ENCODE measurements at regions not wholly inside any gene's neighbourhood (a gene's known extent, or its start where the extent isn't known, plus 50 kb on each side); places are given as distances from the start of the nearest gene placed in this dataset.

- Mint-ChIP-seq H3K36me3 (ENCODE audit: low read depth) (no peaks in the 10 kb centered on the region), H3K9me3 (no peaks in the 10 kb centered on the region), H3K4me3 (no peak overlapping the region), H3K4me1 (no peaks in the 10 kb centered on the region), H3K27ac (no peak overlapping the region), H3K27me3 (peaks cover 27% of the 10 kb centered on the region)
- ATAC-seq (replicated peaks), result no peak
Observed at GRCh38 chr6:1117530-1118286, 194.2 kb upstream of the FOXQ1 start.

- H3K4me3 Mint-ChIP-seq, result no peak overlapping the region
- no peaks in the 10 kb centered on the region for H3K36me3 Mint-ChIP-seq (ENCODE audit: low read depth)
- no peaks in the 10 kb centered on the region for H3K9me3 Mint-ChIP-seq
- H3K4me1 Mint-ChIP-seq, result no peaks in the 10 kb centered on the region
- H3K27ac Mint-ChIP-seq, result no peak overlapping the region
- peaks cover 28% of the 10 kb centered on the region for H3K27me3 Mint-ChIP-seq
- ATAC-seq (replicated peaks), result no peak
Observed at GRCh38 chr6:1116149-1116548, 195.7 kb upstream of the FOXQ1 start.

- H3K27ac Mint-ChIP-seq, result no peak overlapping the region
- H3K4me1 Mint-ChIP-seq, result no peaks in the 10 kb centered on the region
- ATAC-seq (replicated peaks), result no peak
- H3K4me3 Mint-ChIP-seq, result no peak overlapping the region
- H3K9me3 Mint-ChIP-seq, result no peaks in the 10 kb centered on the region
- H3K36me3 Mint-ChIP-seq (ENCODE audit: low read depth), result no peaks in the 10 kb centered on the region
- H3K27me3 Mint-ChIP-seq, result peaks cover 21% of the 10 kb centered on the region
Observed at GRCh38 chr6:1113916-1114540, 197.9 kb upstream of the FOXQ1 start.

GRCh38 chr6:1111361-1111760, 200.5 kb upstream of the FOXQ1 start:
- ATAC-seq (replicated peaks), result no peak
- no peaks in the 10 kb centered on the region for H3K9me3 Mint-ChIP-seq
- H3K27me3 Mint-ChIP-seq, result peaks cover 20% of the 10 kb centered on the region
- no peaks in the 10 kb centered on the region for H3K36me3 Mint-ChIP-seq (ENCODE audit: low read depth)
- no peak overlapping the region for H3K27ac Mint-ChIP-seq
- no peaks in the 10 kb centered on the region for H3K4me1 Mint-ChIP-seq
- no peak overlapping the region for H3K4me3 Mint-ChIP-seq

GRCh38 chr6:1110941-1111349, 201.0 kb upstream of the FOXQ1 start:
- ATAC-seq (replicated peaks), result no peak
- Mint-ChIP-seq H3K4me1 (no peaks in the 10 kb centered on the region), H3K27me3 (peaks cover 17% of the 10 kb centered on the region)

GRCh38 chr6:1110164-1110563, 201.7 kb upstream of the FOXQ1 start:
- no peak for ATAC-seq (replicated peaks)
- no peaks in the 10 kb centered on the region for H3K36me3 Mint-ChIP-seq (ENCODE audit: low read depth)
- H3K27me3 Mint-ChIP-seq, result peaks cover 21% of the 10 kb centered on the region
- H3K9me3 Mint-ChIP-seq, result no peaks in the 10 kb centered on the region
- H3K4me1 Mint-ChIP-seq, result no peaks in the 10 kb centered on the region
- no peak overlapping the region for H3K27ac Mint-ChIP-seq
- H3K4me3 Mint-ChIP-seq, result no peak overlapping the region

More at GRCh38 chr6:1110941-1111349, 201.0 kb upstream of the FOXQ1 start:
- Mint-ChIP-seq H3K4me3 (no peak overlapping the region), H3K27ac (no peak overlapping the region), H3K9me3 (no peaks in the 10 kb centered on the region), H3K36me3 (ENCODE audit: low read depth) (no peaks in the 10 kb centered on the region)

GRCh38 chr6:1109134-1109533, 202.8 kb upstream of the FOXQ1 start:
- Mint-ChIP-seq H3K9me3 (no peaks in the 10 kb centered on the region), H3K36me3 (ENCODE audit: low read depth) (no peaks in the 10 kb centered on the region), H3K27ac (no peak overlapping the region), H3K27me3 (peaks cover 20% of the 10 kb centered on the region), H3K4me3 (no peak overlapping the region), H3K4me1 (no peaks in the 10 kb centered on the region)
- ATAC-seq (replicated peaks), result no peak

GRCh38 chr6:1108198-1108597, 203.7 kb upstream of the FOXQ1 start:
- ATAC-seq (replicated peaks), result no peak
- no peaks in the 10 kb centered on the region for H3K9me3 Mint-ChIP-seq
- H3K36me3 Mint-ChIP-seq (ENCODE audit: low read depth), result no peaks in the 10 kb centered on the region
- no peaks in the 10 kb centered on the region for H3K4me1 Mint-ChIP-seq
- H3K4me3 Mint-ChIP-seq, result no peak overlapping the region
- H3K27me3 Mint-ChIP-seq, result peaks cover 23% of the 10 kb centered on the region
- no peak overlapping the region for H3K27ac Mint-ChIP-seq

GRCh38 chr6:1107578-1107977, 204.3 kb upstream of the FOXQ1 start:
- no peaks in the 10 kb centered on the region for H3K36me3 Mint-ChIP-seq (ENCODE audit: low read depth)
- ATAC-seq (replicated peaks), result no peak
- H3K4me1 Mint-ChIP-seq, result no peaks in the 10 kb centered on the region
- H3K27me3 Mint-ChIP-seq, result peaks cover 18% of the 10 kb centered on the region
- no peak overlapping the region for H3K27ac Mint-ChIP-seq
- no peaks in the 10 kb centered on the region for H3K9me3 Mint-ChIP-seq
- no peak overlapping the region for H3K4me3 Mint-ChIP-seq

GRCh38 chr6:1105833-1106400, 206.0 kb upstream of the FOXQ1 start:
- Mint-ChIP-seq H3K4me3 (no peak overlapping the region), H3K36me3 (ENCODE audit: low read depth) (no peaks in the 10 kb centered on the region), H3K9me3 (no peaks in the 10 kb centered on the region), H3K27me3 (peaks cover 29% of the 10 kb centered on the region), H3K27ac (no peak overlapping the region), H3K4me1 (no peaks in the 10 kb centered on the region)
- no peak for ATAC-seq (replicated peaks)

- no peak for ATAC-seq (replicated peaks)
- H3K9me3 Mint-ChIP-seq, result no peaks in the 10 kb centered on the region
Observed at GRCh38 chr6:1104988-1105670, 206.8 kb upstream of the FOXQ1 start.

GRCh38 chr6:1103945-1104623, 207.8 kb upstream of the FOXQ1 start:
- H3K27me3 Mint-ChIP-seq, result peaks cover 37% of the 10 kb centered on the region
- no peak overlapping the region for H3K27ac Mint-ChIP-seq
- no peak for ATAC-seq (replicated peaks)
- H3K4me1 Mint-ChIP-seq, result no peaks in the 10 kb centered on the region
- no peaks in the 10 kb centered on the region for H3K36me3 Mint-ChIP-seq (ENCODE audit: low read depth)
- no peaks in the 10 kb centered on the region for H3K9me3 Mint-ChIP-seq
- H3K4me3 Mint-ChIP-seq, result no peak overlapping the region

More at GRCh38 chr6:1104988-1105670, 206.8 kb upstream of the FOXQ1 start:
- Mint-ChIP-seq H3K27ac (no peak overlapping the region), H3K27me3 (peaks cover 29% of the 10 kb centered on the region), H3K4me1 (no peaks in the 10 kb centered on the region), H3K36me3 (ENCODE audit: low read depth) (no peaks in the 10 kb centered on the region), H3K4me3 (no peak overlapping the region)

GRCh38 chr6:1103021-1103420, 208.9 kb upstream of the FOXQ1 start:
- H3K36me3 Mint-ChIP-seq (ENCODE audit: low read depth), result no peaks in the 10 kb centered on the region
- no peaks in the 10 kb centered on the region for H3K9me3 Mint-ChIP-seq
- H3K27me3 Mint-ChIP-seq, result peaks cover 36% of the 10 kb centered on the region
- no peaks in the 10 kb centered on the region for H3K4me1 Mint-ChIP-seq
- no peak overlapping the region for H3K4me3 Mint-ChIP-seq
- ATAC-seq (replicated peaks), result no peak
- no peak overlapping the region for H3K27ac Mint-ChIP-seq

GRCh38 chr6:1100269-1100668, 211.6 kb upstream of the FOXQ1 start:
- H3K36me3 Mint-ChIP-seq (ENCODE audit: low read depth), result no peaks in the 10 kb centered on the region
- H3K4me1 Mint-ChIP-seq, result no peaks in the 10 kb centered on the region
- no peak overlapping the region for H3K4me3 Mint-ChIP-seq
- peaks cover 32% of the 10 kb centered on the region for H3K27me3 Mint-ChIP-seq
- ATAC-seq (replicated peaks), result no peak
- no peaks in the 10 kb centered on the region for H3K9me3 Mint-ChIP-seq
- H3K27ac Mint-ChIP-seq, result no peak overlapping the region
